Right lobe of liver (tissue), 4 donors: ENCODE measurements at regions not wholly inside any gene's neighbourhood (a gene's known extent, or its start where the extent isn't known, plus 50 kb on each side); places are given as distances from the start of the nearest gene placed in this dataset.

ENCODE experiments used
- POLR2A ChIP-seq: fragments of 450-650 bp; IDR thresholded peaks from one replicate; pipeline ENCODE4 v1.6.1; 2017; ENCODE audit warnings: antibody characterized with exemption, mild to moderate bottlenecking
- TF ChIP-seq, protein P1 (sequence below), 4 donors: fragments of 200-600 bp in 3 of 4; fragments of 450-650 bp in 1 of 4; IDR thresholded peaks; one replicate each; pipeline versions ENCODE4 v1.5.1 to v1.8.0; 2016 to 2022; ENCODE audit warnings: antibody characterized with exemption in 4 of 4, mild to moderate bottlenecking in 2 of 4
- donor health status: DM: no; HTN: no; CAD: no.
- donor health status: DM: no; HTN: no; CAD: no.
- donor health status: DM: no; HTN: yes; CAD: no.

GRCh38 chr1:119227456-119227855 is 87.0 kb upstream of the WARS2 start:
- TF ChIP-seq, protein P1, sequence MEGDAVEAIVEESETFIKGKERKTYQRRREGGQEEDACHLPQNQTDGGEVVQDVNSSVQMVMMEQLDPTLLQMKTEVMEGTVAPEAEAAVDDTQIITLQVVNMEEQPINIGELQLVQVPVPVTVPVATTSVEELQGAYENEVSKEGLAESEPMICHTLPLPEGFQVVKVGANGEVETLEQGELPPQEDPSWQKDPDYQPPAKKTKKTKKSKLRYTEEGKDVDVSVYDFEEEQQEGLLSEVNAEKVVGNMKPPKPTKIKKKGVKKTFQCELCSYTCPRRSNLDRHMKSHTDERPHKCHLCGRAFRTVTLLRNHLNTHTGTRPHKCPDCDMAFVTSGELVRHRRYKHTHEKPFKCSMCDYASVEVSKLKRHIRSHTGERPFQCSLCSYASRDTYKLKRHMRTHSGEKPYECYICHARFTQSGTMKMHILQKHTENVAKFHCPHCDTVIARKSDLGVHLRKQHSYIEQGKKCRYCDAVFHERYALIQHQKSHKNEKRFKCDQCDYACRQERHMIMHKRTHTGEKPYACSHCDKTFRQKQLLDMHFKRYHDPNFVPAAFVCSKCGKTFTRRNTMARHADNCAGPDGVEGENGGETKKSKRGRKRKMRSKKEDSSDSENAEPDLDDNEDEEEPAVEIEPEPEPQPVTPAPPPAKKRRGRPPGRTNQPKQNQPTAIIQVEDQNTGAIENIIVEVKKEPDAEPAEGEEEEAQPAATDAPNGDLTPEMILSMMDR (IDR thresholded peaks at IDR 0.05) = no peak
- no peak for TF ChIP-seq POLR2A
